ENCODE measurements at regions not wholly inside any gene's neighbourhood (a gene's known extent, or its start where the extent isn't known, plus 50 kb on each side); places are given as distances from the start of the nearest gene placed in this dataset.

- no peaks in the 10 kb centered on the region for H3K36me3 Mint-ChIP-seq
- no peak for ATAC-seq
These were observed 157.6 kb downstream of the CAPZA3 start for GRCh38 chr12:18895540-18895939.

GRCh38 chr12:18895946-18896345 lies 158.0 kb downstream of the CAPZA3 start:
- Mint-ChIP-seq H3K4me3 (no peak overlapping the region), H3K4me1 (no peaks in the 10 kb centered on the region), H3K36me3 (no peaks in the 10 kb centered on the region), H3K9me3 (peaks cover 7 to 12% of the 10 kb centered on the region in 2 donors), H3K27ac (no peak overlapping the region), H3K27me3 (ENCODE audit: low read depth in 2 of 2) (no peaks in the 10 kb centered on the region)
- Histone ChIP-seq H3K4me3 (ENCODE audit: low read length) (no peak overlapping the region), H3K36me3 (ENCODE audit: control insufficient read depth, insufficient read depth, low read length) (no peaks in the 10 kb centered on the region), H3K27ac (ENCODE audit: low read length) (no peak overlapping the region), H3K4me1 (ENCODE audit: control insufficient read depth, insufficient read depth, low read length) (no peaks in the 10 kb centered on the region), H3K27me3 (ENCODE audit: control insufficient read depth, insufficient read depth, low read length) (no peaks in the 10 kb centered on the region), H3K9me3 (ENCODE audit: control insufficient read depth, insufficient read depth, low read length) (peaks cover 2% of the 10 kb centered on the region)
- no peak for DNase-seq
- 88% methylated on average over 7 of the region's 7 CpGs for WGBS (ENCODE audit: insufficient coverage)
- no peak for ATAC-seq
- intact Hi-C loops (cut with micrococcal nuclease), result no loop called here
- TF ChIP-seq CTCF (IDR thresholded peaks at IDR 0.05), result no peak

More at GRCh38 chr12:18895540-18895939, 157.6 kb downstream of the CAPZA3 start:
- TF ChIP-seq CTCF (IDR thresholded peaks at IDR 0.05), result no peak
- no peaks in the 10 kb centered on the region for H3K27me3 ChIP-seq (ENCODE audit: control insufficient read depth, insufficient read depth, low read length)
- H3K9me3 ChIP-seq (ENCODE audit: control insufficient read depth, insufficient read depth, low read length), result peaks cover 2% of the 10 kb centered on the region
- Mint-ChIP-seq H3K9me3 (peaks cover 7 to 12% of the 10 kb centered on the region in 2 donors), H3K4me3 (no peak overlapping the region), H3K4me1 (no peaks in the 10 kb centered on the region), H3K27ac (no peak overlapping the region), H3K27me3 (ENCODE audit: low read depth in 2 of 2) (no peaks in the 10 kb centered on the region)
- DNase-seq, result no peak
- WGBS (ENCODE audit: insufficient coverage), result 90% methylated on average over 9 of the region's 9 CpGs
- H3K4me1 ChIP-seq (ENCODE audit: control insufficient read depth, insufficient read depth, low read length), result no peaks in the 10 kb centered on the region
- intact Hi-C loops (cut with micrococcal nuclease), result no loop called here
- no peak overlapping the region for H3K4me3 ChIP-seq (ENCODE audit: low read length)
- no peak overlapping the region for H3K27ac ChIP-seq (ENCODE audit: low read length)
- no peaks in the 10 kb centered on the region for H3K36me3 ChIP-seq (ENCODE audit: control insufficient read depth, insufficient read depth, low read length)

DNA sequence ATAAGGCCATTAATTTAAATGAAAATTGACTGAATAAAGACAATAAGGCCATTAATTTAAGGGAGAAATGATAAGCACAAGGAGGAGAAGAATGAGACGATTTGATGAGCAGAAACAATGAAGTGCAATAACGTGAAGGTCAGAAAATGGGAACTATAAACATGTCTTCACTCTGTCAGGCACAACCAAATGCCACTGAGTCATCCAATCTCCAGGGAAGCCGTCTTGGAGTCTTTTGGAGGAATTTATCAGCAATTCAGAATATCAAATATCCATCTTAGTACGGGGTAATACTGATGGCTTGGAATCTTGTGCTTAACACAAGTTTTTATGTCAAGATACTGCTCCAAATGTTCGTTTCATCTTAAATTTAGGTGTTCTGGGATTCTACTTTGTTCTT lies 159.9 kb downstream of the CAPZA3 start:
- ATAC-seq (no peak), DNase-seq (no peak)
- Mint-ChIP-seq H3K4me1 (no peaks in the 10 kb centered on the region), H3K27ac (no peak overlapping the region), H3K36me3 (no peaks in the 10 kb centered on the region), H3K27me3 (ENCODE audit: low read depth in 2 of 2) (no peaks in the 10 kb centered on the region), H3K4me3 (no peak overlapping the region), H3K9me3 (peaks cover 11 to 12% of the 10 kb centered on the region in 2 donors)
- no peak overlapping the region for H3K4me3 ChIP-seq (ENCODE audit: low read length)
- H3K4me1 ChIP-seq (ENCODE audit: control insufficient read depth, insufficient read depth, low read length), result no peaks in the 10 kb centered on the region
- peaks cover 2% of the 10 kb centered on the region for H3K9me3 ChIP-seq (ENCODE audit: control insufficient read depth, insufficient read depth, low read length)
- intact Hi-C loops (cut with micrococcal nuclease), result no loop called here
- no peaks in the 10 kb centered on the region for H3K36me3 ChIP-seq (ENCODE audit: control insufficient read depth, insufficient read depth, low read length)
- H3K27ac ChIP-seq (ENCODE audit: low read length), result no peak overlapping the region
- WGBS (ENCODE audit: insufficient coverage), result 80% methylated on average over 5 of the region's 5 CpGs
- no peak for TF ChIP-seq CTCF (IDR thresholded peaks at IDR 0.05)
- H3K27me3 ChIP-seq (ENCODE audit: control insufficient read depth, insufficient read depth, low read length), result no peaks in the 10 kb centered on the region

DNA sequence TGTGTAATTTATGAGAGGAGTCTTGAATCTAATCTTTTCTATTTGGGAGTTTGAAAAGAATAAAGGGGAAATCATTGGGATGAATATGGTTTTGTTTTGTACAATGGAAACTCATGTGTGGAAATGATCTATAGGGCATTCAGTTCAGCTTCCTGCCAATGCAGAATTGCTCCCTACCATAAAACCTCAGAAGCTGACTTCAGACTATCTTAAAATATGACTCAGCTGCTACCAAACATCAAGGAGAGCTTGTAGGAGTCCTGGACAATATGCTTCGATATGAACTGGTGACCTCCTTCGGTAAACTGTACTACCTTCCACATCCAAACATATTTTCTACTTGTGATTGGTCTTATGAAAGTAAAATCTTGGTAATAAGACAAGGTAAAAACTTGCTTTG lies 160.6 kb downstream of the CAPZA3 start:
- DNase-seq, result no peak
- Histone ChIP-seq H3K4me3 (ENCODE audit: low read length) (no peak overlapping the region), H3K27me3 (ENCODE audit: control insufficient read depth, insufficient read depth, low read length) (no peaks in the 10 kb centered on the region), H3K36me3 (ENCODE audit: control insufficient read depth, insufficient read depth, low read length) (no peaks in the 10 kb centered on the region), H3K9me3 (ENCODE audit: control insufficient read depth, insufficient read depth, low read length) (peaks cover 2% of the 10 kb centered on the region), H3K4me1 (ENCODE audit: control insufficient read depth, insufficient read depth, low read length) (no peaks in the 10 kb centered on the region), H3K27ac (ENCODE audit: low read length) (no peak overlapping the region)
- TF ChIP-seq CTCF (IDR thresholded peaks at IDR 0.05), result no peak
- H3K4me1 Mint-ChIP-seq, result no peaks in the 10 kb centered on the region
- no peak for ATAC-seq
- WGBS (ENCODE audit: insufficient coverage), result no CpG with 5 or more reads among the region's 2 CpGs
- peaks cover 11 to 12% of the 10 kb centered on the region in 2 donors for H3K9me3 Mint-ChIP-seq
- no peak overlapping the region for H3K4me3 Mint-ChIP-seq
- no peaks in the 10 kb centered on the region for H3K36me3 Mint-ChIP-seq
- no peaks in the 10 kb centered on the region for H3K27me3 Mint-ChIP-seq (ENCODE audit: low read depth in 2 of 2)
- intact Hi-C loops (cut with micrococcal nuclease), result no loop called here
- no peak overlapping the region for H3K27ac Mint-ChIP-seq

Data from natural killer cell (primary cell).